ENCODE measurements at regions not wholly inside any gene's neighbourhood (a gene's known extent, or its start where the extent isn't known, plus 50 kb on each side); places are given as distances from the start of the nearest gene placed in this dataset.

DNA sequence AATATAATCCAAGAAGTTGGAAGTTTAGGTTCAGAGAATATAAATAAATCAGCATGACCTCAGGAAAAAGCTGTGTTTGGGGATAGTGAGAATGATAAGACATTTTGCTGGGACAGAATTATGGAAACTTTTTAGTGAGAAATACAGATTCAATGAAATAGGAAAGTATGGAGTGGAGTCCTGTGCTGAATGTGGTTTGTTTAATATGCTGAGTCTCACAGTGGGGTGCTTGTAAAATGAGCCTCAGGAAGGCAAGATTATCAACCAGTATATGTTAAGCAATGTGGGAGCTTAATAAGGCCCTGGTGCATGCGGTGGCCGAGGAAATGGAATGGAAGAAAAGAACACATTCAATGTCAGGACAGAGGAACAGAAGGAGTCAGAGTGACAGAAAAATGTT, 1554.7 kb upstream of the TENM3 start:
- no peaks in the 10 kb centered on the region for H3K4me1 ChIP-seq (ENCODE audit: control insufficient read depth, insufficient read depth, low read length)
- H3K4me3 ChIP-seq (ENCODE audit: low read length), result no peak overlapping the region
- H3K27me3 ChIP-seq (ENCODE audit: control insufficient read depth, insufficient read depth, low read length), result no peaks in the 10 kb centered on the region
- no peaks in the 10 kb centered on the region for H3K36me3 ChIP-seq (ENCODE audit: insufficient read depth, low read length)
- no peaks in the 10 kb centered on the region for H3K9me3 ChIP-seq (replicated peaks; ENCODE audit: low read length)
- H3K4me2 ChIP-seq (ENCODE audit: low read length), result no peak overlapping the region
- H3K9ac ChIP-seq (ENCODE audit: low read depth, low read length), result no peak overlapping the region

DNA sequence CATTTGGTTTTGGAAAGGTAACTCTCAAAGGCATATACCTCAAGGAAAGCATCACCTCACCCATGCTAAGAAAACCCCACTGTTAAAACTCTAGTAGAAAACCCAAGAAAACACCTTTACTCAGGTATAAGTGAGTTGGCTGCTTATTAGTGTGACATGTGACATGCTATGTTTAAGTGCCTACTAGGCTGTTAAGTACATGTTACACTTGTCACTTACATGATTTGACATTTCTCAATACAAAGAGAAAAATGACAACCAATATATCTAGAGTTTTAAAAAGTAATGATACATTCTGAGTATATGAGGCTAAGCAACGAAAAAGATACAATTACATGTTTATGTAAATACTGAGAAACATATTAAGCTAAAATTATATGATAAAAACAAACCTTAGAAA, 1548.3 kb upstream of the TENM3 start:
- no peak overlapping the region for H3K4me2 ChIP-seq (ENCODE audit: low read length)
- no peak overlapping the region for H3K4me3 ChIP-seq (ENCODE audit: low read length)
- no peaks in the 10 kb centered on the region for H3K27me3 ChIP-seq (ENCODE audit: control insufficient read depth, insufficient read depth, low read length)
- no peaks in the 10 kb centered on the region for H3K36me3 ChIP-seq (ENCODE audit: insufficient read depth, low read length)
- H3K9me3 ChIP-seq (replicated peaks; ENCODE audit: low read length), result no peaks in the 10 kb centered on the region
- H3K4me1 ChIP-seq (ENCODE audit: control insufficient read depth, insufficient read depth, low read length), result no peaks in the 10 kb centered on the region
- no peak overlapping the region for H3K9ac ChIP-seq (ENCODE audit: low read depth, low read length)

DNA sequence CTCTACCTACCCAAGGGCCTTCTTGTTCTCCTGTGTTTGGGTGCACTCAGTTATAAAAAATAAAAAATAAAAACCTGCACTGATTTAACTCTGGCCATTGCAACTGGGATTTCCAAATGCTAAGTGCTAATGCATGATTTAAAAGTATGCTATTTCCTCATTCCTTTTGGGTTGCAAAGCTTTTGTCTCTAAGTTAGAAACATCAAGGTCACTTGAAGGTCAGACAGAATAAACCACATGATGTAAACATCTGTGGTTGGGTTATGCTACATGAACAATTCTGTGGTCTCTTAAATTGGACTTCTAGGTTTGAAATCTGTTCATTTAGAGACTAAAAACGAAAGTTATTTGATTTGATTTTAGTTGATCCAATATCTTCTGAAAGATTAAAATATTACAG, 1547.4 kb upstream of the TENM3 start:
- H3K4me3 ChIP-seq (ENCODE audit: low read length), result no peak overlapping the region
- no peaks in the 10 kb centered on the region for H3K36me3 ChIP-seq (ENCODE audit: insufficient read depth, low read length)
- no peaks in the 10 kb centered on the region for H3K4me1 ChIP-seq (ENCODE audit: control insufficient read depth, insufficient read depth, low read length)
- H3K4me2 ChIP-seq (ENCODE audit: low read length), result no peak overlapping the region
- no peak overlapping the region for H3K9ac ChIP-seq (ENCODE audit: low read depth, low read length)
- H3K27me3 ChIP-seq (ENCODE audit: control insufficient read depth, insufficient read depth, low read length), result no peaks in the 10 kb centered on the region
- no peaks in the 10 kb centered on the region for H3K9me3 ChIP-seq (replicated peaks; ENCODE audit: low read length)

DNA sequence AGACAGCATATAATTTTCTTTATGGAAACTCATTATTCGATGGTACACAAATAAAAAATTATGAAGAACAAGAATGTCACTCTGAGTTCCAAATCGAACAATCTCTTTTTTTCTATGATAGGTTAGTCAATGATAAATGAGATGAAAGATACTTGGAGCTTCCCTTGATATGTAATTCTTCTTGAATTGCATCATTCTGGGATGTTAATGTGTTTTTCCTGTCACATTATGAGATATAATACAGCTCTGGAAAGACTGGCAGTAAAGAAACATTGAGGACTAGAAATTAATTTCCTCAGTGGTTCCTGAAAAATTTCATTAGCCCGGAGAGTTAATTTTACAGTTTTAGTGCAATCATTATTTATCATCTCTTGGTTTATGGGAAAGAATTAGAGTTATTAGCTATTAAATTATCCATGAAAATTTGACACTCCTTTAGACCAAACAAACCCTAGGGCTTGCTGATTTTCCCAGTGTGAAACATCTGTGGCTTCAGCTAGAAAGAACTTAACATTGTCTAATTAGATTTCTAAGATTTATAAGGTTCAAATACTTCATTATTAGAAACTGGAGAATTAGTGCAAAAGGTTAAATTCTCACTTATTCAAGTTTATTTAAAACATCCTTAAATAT, 1546.6 kb upstream of the TENM3 start:
- Histone ChIP-seq H3K4me3 (ENCODE audit: low read length) (no peak overlapping the region), H3K4me1 (ENCODE audit: control insufficient read depth, insufficient read depth, low read length) (no peaks in the 10 kb centered on the region), H3K9ac (ENCODE audit: low read depth, low read length) (no peak overlapping the region), H3K27me3 (ENCODE audit: control insufficient read depth, insufficient read depth, low read length) (no peaks in the 10 kb centered on the region), H3K36me3 (ENCODE audit: insufficient read depth, low read length) (no peaks in the 10 kb centered on the region), H3K4me2 (ENCODE audit: low read length) (no peak overlapping the region), H3K9me3 (replicated peaks; ENCODE audit: low read length) (no peaks in the 10 kb centered on the region)

DNA sequence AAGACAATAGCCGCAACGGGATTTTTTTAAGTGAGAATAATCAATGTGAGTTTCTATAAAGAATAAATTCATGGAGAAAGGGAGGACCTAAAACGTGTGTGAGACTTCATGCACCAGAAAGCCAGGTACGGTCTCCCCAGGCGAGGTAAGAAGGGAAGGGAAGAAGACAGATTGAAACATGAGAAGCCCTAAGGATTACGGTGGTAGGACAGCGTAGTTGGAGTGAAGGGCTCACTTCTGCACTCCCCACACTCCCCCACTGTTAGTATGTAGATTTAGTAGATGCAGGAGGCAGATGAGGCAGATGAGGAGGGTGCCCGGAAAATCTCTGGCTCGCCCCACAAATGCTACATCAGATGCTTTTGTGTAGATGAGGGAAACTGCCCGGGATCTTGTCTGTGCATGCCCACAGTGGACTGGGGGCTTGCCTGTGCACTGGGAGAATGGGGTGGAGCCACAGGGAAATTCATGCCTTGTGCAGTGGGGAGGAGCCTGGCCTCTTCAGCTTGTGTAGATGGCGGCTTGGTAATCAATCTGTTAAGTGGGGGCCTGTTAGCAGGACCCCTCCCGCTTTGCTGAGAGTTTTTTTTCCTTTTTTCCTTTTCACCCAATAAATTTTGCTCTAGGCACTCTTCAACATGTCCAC, 1544.5 kb upstream of the TENM3 start:
- Histone ChIP-seq H3K9ac (ENCODE audit: low read depth, low read length) (no peak overlapping the region), H3K4me1 (ENCODE audit: control insufficient read depth, insufficient read depth, low read length) (no peaks in the 10 kb centered on the region), H3K4me3 (ENCODE audit: low read length) (no peak overlapping the region), H3K9me3 (replicated peaks; ENCODE audit: low read length) (no peaks in the 10 kb centered on the region), H3K27me3 (ENCODE audit: control insufficient read depth, insufficient read depth, low read length) (no peaks in the 10 kb centered on the region), H3K4me2 (ENCODE audit: low read length) (no peak overlapping the region), H3K36me3 (ENCODE audit: insufficient read depth, low read length) (no peaks in the 10 kb centered on the region)

DNA sequence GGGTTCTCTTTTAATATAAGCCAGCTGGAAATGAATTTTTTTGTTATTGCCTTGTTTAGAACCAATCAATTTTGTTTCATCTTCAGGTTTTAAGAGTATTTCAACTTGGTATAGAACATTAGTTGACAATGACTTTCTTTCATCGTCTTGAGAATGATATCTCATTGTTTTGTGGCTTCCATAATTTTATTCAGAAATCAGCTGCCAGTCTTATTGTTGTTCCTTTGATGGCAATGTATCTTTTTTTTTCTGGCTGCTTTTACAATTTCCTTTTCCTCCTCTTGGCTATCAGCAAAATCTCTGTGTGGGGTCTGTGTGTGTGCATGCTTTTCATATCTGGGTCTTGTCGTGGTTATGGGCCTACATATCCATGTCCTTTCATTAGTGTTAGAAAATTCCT, 1536.4 kb upstream of the TENM3 start:
- H3K9ac ChIP-seq (ENCODE audit: low read depth, low read length), result no peak overlapping the region
- H3K27me3 ChIP-seq (ENCODE audit: control insufficient read depth, insufficient read depth, low read length), result no peaks in the 10 kb centered on the region
- H3K4me3 ChIP-seq (ENCODE audit: low read length), result no peak overlapping the region
- no peak overlapping the region for H3K4me2 ChIP-seq (ENCODE audit: low read length)
- H3K4me1 ChIP-seq (ENCODE audit: control insufficient read depth, insufficient read depth, low read length), result no peaks in the 10 kb centered on the region
- no peaks in the 10 kb centered on the region for H3K36me3 ChIP-seq (ENCODE audit: insufficient read depth, low read length)
- H3K9me3 ChIP-seq (replicated peaks; ENCODE audit: low read length), result no peaks in the 10 kb centered on the region

DNA sequence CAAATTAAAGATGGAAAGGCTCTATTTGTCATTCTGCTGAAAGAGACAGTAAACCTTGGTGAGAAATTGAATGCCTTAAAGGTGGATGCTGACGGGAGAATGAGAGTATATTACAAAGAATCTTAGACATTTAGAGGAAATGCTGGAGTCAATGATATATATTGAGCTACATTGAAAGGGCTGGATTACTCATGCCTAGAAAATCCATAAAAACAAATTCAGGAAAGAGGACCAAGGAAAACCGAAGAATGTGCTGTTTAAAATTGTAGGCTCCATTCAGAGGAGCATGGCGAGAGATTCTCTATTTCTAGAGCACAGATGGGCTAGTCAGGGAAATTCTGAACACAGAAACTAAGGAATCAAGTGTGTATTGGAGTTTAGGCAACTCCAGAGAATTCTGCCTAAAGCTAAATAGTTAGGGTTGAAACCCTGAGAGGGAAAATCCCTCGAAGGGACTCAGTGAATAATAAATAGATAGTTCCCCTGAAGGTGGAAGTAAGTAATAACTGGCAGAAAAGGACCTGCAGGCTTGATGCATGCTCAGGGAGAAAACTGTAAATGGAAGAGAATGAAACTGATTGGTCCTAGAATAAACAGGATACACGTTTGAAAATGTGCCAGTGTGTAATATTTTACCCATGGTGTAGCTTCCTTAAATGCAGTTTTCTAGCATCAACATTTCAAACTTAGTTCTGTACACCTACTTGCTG, 1532.4 kb upstream of the TENM3 start:
- no peak overlapping the region for H3K9ac ChIP-seq (ENCODE audit: low read depth, low read length)
- no peak overlapping the region for H3K4me3 ChIP-seq (ENCODE audit: low read length)
- H3K36me3 ChIP-seq (ENCODE audit: insufficient read depth, low read length), result no peaks in the 10 kb centered on the region
- H3K9me3 ChIP-seq (replicated peaks; ENCODE audit: low read length), result no peaks in the 10 kb centered on the region
- H3K4me1 ChIP-seq (ENCODE audit: control insufficient read depth, insufficient read depth, low read length), result no peaks in the 10 kb centered on the region
- H3K27me3 ChIP-seq (ENCODE audit: control insufficient read depth, insufficient read depth, low read length), result no peaks in the 10 kb centered on the region
- no peak overlapping the region for H3K4me2 ChIP-seq (ENCODE audit: low read length)

DNA sequence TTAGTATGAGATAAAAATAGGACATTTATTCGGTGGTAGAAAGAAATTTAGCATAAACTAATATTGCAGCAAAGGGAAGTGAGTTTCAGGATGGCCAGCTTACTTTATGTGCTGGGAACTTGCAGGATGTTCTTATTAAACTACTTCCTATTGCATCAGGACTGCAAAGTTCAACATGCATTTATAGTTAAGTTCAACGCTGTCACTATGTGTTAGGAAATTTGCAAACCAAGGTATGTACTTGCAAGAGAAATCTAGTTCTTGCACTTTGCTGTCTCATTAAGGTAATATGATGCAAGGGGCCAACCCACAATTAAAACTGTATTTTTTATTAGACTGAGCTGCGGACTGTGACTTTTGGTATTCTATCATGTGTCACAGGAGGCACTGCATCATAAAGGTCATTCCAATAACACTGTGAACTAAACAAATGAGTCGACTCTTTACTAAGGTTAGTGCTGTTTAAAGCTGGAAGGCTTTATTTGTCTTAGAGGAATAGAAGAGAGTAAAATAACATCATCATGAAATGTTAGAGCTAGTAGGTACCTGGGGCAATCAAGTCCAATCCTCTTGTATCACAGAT, 1525.7 kb upstream of the TENM3 start:
- Histone ChIP-seq H3K27me3 (ENCODE audit: control insufficient read depth, insufficient read depth, low read length) (no peaks in the 10 kb centered on the region), H3K4me1 (ENCODE audit: control insufficient read depth, insufficient read depth, low read length) (no peaks in the 10 kb centered on the region), H3K36me3 (ENCODE audit: insufficient read depth, low read length) (no peaks in the 10 kb centered on the region), H3K4me3 (ENCODE audit: low read length) (no peak overlapping the region), H3K9ac (ENCODE audit: low read depth, low read length) (no peak overlapping the region), H3K4me2 (ENCODE audit: low read length) (no peak overlapping the region), H3K9me3 (replicated peaks; ENCODE audit: low read length) (no peaks in the 10 kb centered on the region)

DNA sequence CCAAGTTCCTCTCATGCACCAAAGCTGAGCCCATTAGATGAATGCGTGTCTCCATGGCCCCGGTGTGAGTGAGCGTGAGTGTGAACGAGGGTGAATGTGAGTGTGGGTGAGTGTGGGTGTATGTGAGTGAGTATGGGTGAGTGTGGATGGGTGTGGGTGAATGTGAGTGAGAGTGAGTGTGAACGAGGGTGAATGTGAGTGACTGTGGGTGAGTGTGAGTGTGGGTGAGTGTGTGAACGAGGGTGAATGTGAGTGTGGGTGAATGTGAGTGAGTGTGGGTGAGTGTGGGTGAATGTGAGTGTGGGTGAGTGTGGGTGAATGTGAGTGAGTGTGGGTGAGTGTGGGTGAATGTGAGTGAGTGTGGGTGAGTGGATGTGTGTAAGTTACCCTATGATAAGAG, 1521.8 kb upstream of the TENM3 start:
- H3K4me3 ChIP-seq (ENCODE audit: low read length), result no peak overlapping the region
- H3K9ac ChIP-seq (ENCODE audit: low read depth, low read length), result no peak overlapping the region
- no peaks in the 10 kb centered on the region for H3K9me3 ChIP-seq (replicated peaks; ENCODE audit: low read length)
- no peaks in the 10 kb centered on the region for H3K27me3 ChIP-seq (ENCODE audit: control insufficient read depth, insufficient read depth, low read length)
- no peaks in the 10 kb centered on the region for H3K36me3 ChIP-seq (ENCODE audit: insufficient read depth, low read length)
- H3K4me2 ChIP-seq (ENCODE audit: low read length), result no peak overlapping the region
- no peaks in the 10 kb centered on the region for H3K4me1 ChIP-seq (ENCODE audit: control insufficient read depth, insufficient read depth, low read length)

DNA sequence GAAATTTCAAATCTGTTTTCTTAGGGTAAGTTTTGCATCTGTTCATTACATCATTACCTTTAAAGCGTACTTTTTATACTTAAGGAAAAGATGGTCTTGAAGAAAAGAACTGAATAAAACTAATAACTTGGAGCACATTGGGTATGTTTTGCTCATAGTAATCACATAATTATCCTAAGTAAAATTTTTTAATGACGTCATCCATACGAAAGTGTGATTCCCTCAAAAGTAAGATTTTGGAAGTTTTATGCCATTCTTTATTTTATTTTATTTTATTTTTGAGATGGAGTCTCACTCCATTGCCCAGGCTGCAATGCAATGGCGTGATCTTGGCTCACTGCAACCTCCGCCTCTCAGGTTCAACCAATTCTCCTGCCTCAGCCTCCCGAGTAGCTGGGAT, 1516.6 kb upstream of the TENM3 start:
- Histone ChIP-seq H3K36me3 (ENCODE audit: insufficient read depth, low read length) (no peaks in the 10 kb centered on the region), H3K27me3 (ENCODE audit: control insufficient read depth, insufficient read depth, low read length) (no peaks in the 10 kb centered on the region), H3K9ac (ENCODE audit: low read depth, low read length) (no peak overlapping the region), H3K4me2 (ENCODE audit: low read length) (no peak overlapping the region), H3K9me3 (replicated peaks; ENCODE audit: low read length) (no peaks in the 10 kb centered on the region), H3K4me1 (ENCODE audit: control insufficient read depth, insufficient read depth, low read length) (no peaks in the 10 kb centered on the region), H3K4me3 (ENCODE audit: low read length) (no peak overlapping the region)

DNA sequence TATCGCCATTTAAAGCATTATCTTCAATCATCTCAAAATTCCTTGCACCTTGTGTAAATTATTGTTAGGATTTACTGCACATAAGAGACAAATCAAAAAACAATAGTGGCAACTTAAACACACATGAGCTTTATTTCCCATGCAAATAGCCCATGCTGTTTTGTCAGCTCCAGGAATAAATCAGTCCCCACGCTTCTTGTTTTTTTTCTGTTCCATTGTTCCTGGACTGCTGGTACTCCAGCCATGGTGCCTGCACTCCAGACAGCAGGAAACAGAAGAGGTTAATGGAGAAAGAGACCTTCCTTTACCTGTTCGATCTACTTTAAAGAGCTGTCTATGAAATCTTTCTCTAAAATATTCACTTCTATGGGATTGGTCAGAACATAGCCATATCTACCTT, 1515.7 kb upstream of the TENM3 start:
- Histone ChIP-seq H3K4me1 (ENCODE audit: control insufficient read depth, insufficient read depth, low read length) (no peaks in the 10 kb centered on the region), H3K9me3 (replicated peaks; ENCODE audit: low read length) (no peaks in the 10 kb centered on the region), H3K4me2 (ENCODE audit: low read length) (no peak overlapping the region), H3K27me3 (ENCODE audit: control insufficient read depth, insufficient read depth, low read length) (no peaks in the 10 kb centered on the region), H3K9ac (ENCODE audit: low read depth, low read length) (no peak overlapping the region), H3K4me3 (ENCODE audit: low read length) (no peak overlapping the region), H3K36me3 (ENCODE audit: insufficient read depth, low read length) (no peaks in the 10 kb centered on the region)
